DMS114 treated with DMSO at 0.1 percent for 48 hours (cell line): ENCODE measurements at regions not wholly inside any gene's neighbourhood (a gene's known extent, or its start where the extent isn't known, plus 50 kb on each side); places are given as distances from the start of the nearest gene placed in this dataset.
"Not testable (repeated sequence)": the region's sequence is repeated elsewhere in the genome, so short reads cannot be mapped to it uniquely, and the experiment has no call there.

Source experiments
- DNase-seq: peaks from one replicate; lab custom pipeline; 2025; ENCODE audit not compliant: unreplicated experiment; lab: John Stamatoyannopoulos, UW

- no peak for DNase-seq
These were observed 775.9 kb upstream of the CDH9 start for GRCh38 chr5:27814286-27814685.

GRCh38 chr5:27810458-27810857, 772.1 kb upstream of the CDH9 start:
- DNase-seq, result no peak

- DNase-seq, result no peak
These were observed 758.8 kb upstream of the CDH9 start for GRCh38 chr5:27797220-27797619.

GRCh38 chr5:27788184-27788583, 749.8 kb upstream of the CDH9 start:
- no peak for DNase-seq

- no peak for DNase-seq
These were observed 745.9 kb upstream of the CDH9 start for GRCh38 chr5:27784317-27784716.

- no peak for DNase-seq
These were observed 739.7 kb upstream of the CDH9 start for GRCh38 chr5:27778121-27778520.

- DNase-seq, result no peak
These were observed 735.2 kb upstream of the CDH9 start for GRCh38 chr5:27773636-27774035.

GRCh38 chr5:27773166-27773565, 734.8 kb upstream of the CDH9 start:
- no peak for DNase-seq

- DNase-seq, result no peak
These were observed 731.5 kb upstream of the CDH9 start for GRCh38 chr5:27769748-27770402.

- no peak for DNase-seq
These were observed 710.5 kb upstream of the CDH9 start for GRCh38 chr5:27748847-27749246.

GRCh38 chr5:27743383-27743979, 705.1 kb upstream of the CDH9 start:
- DNase-seq, result not testable (repeated sequence)

- DNase-seq, result no peak
These were observed 704.4 kb upstream of the CDH9 start for GRCh38 chr5:27742805-27743204.

- no peak for DNase-seq
These were observed 696.5 kb upstream of the CDH9 start for GRCh38 chr5:27734838-27735237.

GRCh38 chr5:27733237-27733636, 694.9 kb upstream of the CDH9 start:
- DNase-seq, result no peak

- DNase-seq, result no peak
These were observed 688.9 kb upstream of the CDH9 start for GRCh38 chr5:27727254-27727653.

- DNase-seq, result no peak
These were observed 684.0 kb upstream of the CDH9 start for GRCh38 chr5:27722337-27722736.

GRCh38 chr5:27708534-27708933, 670.1 kb upstream of the CDH9 start:
- DNase-seq, result no peak

- no peak for DNase-seq
These were observed 668.4 kb upstream of the CDH9 start for GRCh38 chr5:27706832-27707231.

GRCh38 chr5:27705661-27706060, 667.3 kb upstream of the CDH9 start:
- no peak for DNase-seq

- no peak for DNase-seq
These were observed 663.8 kb upstream of the CDH9 start for GRCh38 chr5:27701931-27702903.

GRCh38 chr5:27700526-27700925, 662.1 kb upstream of the CDH9 start:
- DNase-seq, result no peak

GRCh38 chr5:27682600-27682999, 644.2 kb upstream of the CDH9 start:
- no peak for DNase-seq
